UCSD-AML1 (cell line): ENCODE measurements at regions not wholly inside any gene's neighbourhood (a gene's known extent, or its start where the extent isn't known, plus 50 kb on each side); places are given as distances from the start of the nearest gene placed in this dataset.

Experiments
- DNase-seq: peaks from one replicate; lab custom pipeline; 2025; ENCODE audit not compliant: unreplicated experiment; lab: John Stamatoyannopoulos, UW

GRCh38 chr2:173666171-173666888 lies 298.8 kb downstream of the SP3 start:
- DNase-seq = no peak

GRCh38 chr2:173667014-173667413 lies 298.2 kb downstream of the SP3 start:
- DNase-seq = no peak

GRCh38 chr2:173667415-173667814 lies 297.8 kb downstream of the SP3 start:
- no peak for DNase-seq

- no peak for DNase-seq
Measured at GRCh38 chr2:173669271-173669853, 295.8 kb downstream of the SP3 start.

- DNase-seq = no peak
Measured at GRCh38 chr2:173669888-173670287, 295.3 kb downstream of the SP3 start.

GRCh38 chr2:173672573-173673340 lies 292.4 kb downstream of the SP3 start:
- DNase-seq = no peak

GRCh38 chr2:173673640-173674039 lies 291.5 kb downstream of the SP3 start:
- DNase-seq = no peak

GRCh38 chr2:173676647-173677046 lies 288.5 kb downstream of the SP3 start:
- no peak for DNase-seq

GRCh38 chr2:173678186-173678585 lies 287.0 kb downstream of the SP3 start:
- no peak for DNase-seq

- DNase-seq = no peak
Measured at GRCh38 chr2:173680574-173680973, 284.6 kb downstream of the SP3 start.

GRCh38 chr2:173681881-173682650 lies 283.1 kb downstream of the SP3 start:
- DNase-seq = no peak

- no peak for DNase-seq
Measured at GRCh38 chr2:173684896-173685459, 280.2 kb downstream of the SP3 start.

- DNase-seq = no peak
Measured at GRCh38 chr2:173690349-173690748, 274.8 kb downstream of the SP3 start.

GRCh38 chr2:173692068-173692467 lies 273.1 kb downstream of the SP3 start:
- no peak for DNase-seq

- no peak for DNase-seq
Measured at GRCh38 chr2:173693044-173693589, 272.1 kb downstream of the SP3 start.

GRCh38 chr2:173696274-173696673 lies 268.9 kb downstream of the SP3 start:
- DNase-seq = no peak

- DNase-seq = no peak
Measured at GRCh38 chr2:173697929-173698328, 267.2 kb downstream of the SP3 start.

GRCh38 chr2:173705656-173706055 lies 259.5 kb downstream of the SP3 start:
- no peak for DNase-seq

GRCh38 chr2:173706936-173707335 lies 258.2 kb downstream of the SP3 start:
- DNase-seq = no peak

GRCh38 chr2:173708806-173709205 lies 256.4 kb downstream of the SP3 start:
- no peak for DNase-seq

GRCh38 chr2:173711816-173712215 lies 253.4 kb downstream of the SP3 start:
- DNase-seq = no peak
